GM18909 (cell line): ENCODE measurements at regions not wholly inside any gene's neighbourhood (a gene's known extent, or its start where the extent isn't known, plus 50 kb on each side); places are given as distances from the start of the nearest gene placed in this dataset.
"Not testable (repeated sequence)": the region's sequence is repeated elsewhere in the genome, so short reads cannot be mapped to it uniquely, and the experiment has no call there.

Experiments
- ATAC-seq: cut with Tn5 transposase; IDR thresholded peaks from one replicate; pipeline ENCODE4 v1.9.1; 2021; ENCODE audit warnings: mild to moderate bottlenecking; ENCODE audit not compliant: unreplicated experiment, poor library complexity

DNA sequence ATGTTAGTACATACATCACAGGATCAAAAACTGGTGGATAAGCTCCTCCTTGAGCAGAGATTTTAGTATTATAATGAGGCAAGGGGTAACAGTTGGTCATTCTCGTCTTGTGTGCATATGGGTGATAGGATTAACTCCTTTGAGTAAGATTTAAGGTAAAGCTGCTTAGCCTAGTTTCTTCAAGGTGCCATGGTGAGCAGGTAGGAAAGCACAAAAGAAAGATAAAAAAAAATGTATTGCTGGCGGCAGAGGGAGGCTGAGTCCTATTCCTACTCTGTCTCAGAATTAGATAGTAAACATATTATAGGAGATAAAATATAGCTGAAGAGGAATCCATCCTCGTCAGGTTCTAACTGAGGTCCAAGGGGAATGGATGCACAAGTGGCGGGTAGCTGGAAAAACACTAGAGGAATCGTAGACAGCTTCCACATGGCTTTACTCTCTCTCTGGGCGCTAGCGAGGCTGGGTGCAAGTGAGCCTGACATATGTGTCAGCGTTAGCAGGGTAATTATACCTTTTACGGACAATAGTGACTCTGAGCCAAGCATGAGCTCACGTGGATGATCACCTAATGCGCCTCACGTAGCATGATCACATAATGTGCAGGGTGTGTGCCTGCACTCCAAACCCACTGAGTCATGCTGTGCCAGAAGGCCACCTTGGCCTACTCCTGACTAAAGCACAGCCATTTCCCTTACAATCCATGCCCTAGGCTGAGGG, 734.3 kb upstream of the MIR17HG start:
- no peak for ATAC-seq

DNA sequence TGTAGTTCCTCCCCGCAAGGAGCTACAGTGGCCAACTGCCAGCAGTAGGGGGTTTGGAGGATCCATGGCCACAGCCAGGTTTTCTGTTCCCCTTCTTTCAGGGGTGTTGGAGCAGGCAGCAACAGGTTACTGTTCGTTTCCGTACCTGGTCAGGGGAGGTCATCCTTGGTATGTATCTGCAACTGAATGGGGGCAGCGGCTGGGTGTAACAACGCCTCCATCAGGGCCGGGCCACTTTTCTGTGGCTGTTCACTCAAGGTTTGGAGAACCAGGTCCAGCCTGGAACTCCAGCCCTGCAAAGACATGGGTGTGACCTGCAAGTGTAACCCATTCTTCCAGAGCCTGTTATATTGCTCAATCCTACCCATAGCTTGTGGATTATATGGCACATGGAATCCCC, 732.3 kb upstream of the MIR17HG start:
- ATAC-seq: no peak

DNA sequence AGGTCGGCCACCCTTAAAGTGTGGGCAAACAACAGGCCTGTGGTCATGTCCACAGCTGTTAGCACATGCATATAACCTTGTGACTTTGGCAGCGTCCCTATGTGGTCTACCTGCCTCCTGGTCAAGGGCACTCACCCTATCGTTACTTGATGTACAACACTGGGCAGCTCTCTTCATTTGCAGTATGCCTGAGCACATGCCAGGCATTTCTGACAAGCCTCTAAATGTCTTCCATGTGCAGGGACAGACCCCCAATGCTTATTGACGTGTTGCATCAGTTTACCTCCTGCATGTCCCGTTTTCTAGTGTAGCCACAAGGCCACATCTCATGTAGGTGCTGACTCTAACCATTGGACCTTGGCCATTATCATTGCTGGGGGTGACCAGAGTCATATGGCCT, 731.7 kb upstream of the MIR17HG start:
- no peak for ATAC-seq

DNA sequence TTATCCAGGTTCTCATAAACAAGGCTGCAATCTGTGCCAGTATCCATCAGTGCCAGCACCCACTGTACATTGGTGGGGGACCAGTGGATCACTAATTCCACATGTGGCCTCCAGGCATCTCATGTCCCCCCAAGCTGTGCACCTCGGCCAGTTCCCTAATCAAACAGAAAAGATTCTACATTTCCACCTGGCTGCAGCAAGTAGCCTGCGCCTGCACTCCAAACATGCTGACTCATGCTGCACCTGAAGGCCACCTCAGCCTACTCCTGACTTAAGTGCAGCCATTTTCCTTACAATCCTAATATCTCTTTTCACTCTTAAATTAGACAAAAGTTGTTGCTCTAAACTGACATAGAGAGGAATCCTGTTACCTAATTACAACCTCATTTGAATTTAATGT, 729.4 kb upstream of the MIR17HG start:
- no peak for ATAC-seq

DNA sequence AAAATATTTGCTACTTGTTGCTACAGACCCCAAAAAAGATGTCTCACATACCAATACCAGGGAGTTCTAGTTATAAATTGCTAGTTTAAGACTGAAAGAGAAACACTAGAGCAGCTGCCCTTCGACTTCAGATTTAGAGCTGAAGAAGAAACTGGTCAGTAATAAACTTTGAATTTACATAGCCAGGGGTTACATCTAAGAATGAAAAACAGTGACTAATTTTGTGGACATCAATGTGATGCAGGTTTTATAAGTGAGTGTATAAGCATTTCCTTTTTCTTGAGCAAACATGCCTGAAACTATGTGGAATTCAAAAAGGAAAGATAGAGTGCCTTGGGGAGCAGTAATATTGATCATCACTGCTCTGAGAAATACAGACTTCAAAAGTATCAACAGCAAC, 724.9 kb upstream of the MIR17HG start:
- no peak for ATAC-seq

DNA sequence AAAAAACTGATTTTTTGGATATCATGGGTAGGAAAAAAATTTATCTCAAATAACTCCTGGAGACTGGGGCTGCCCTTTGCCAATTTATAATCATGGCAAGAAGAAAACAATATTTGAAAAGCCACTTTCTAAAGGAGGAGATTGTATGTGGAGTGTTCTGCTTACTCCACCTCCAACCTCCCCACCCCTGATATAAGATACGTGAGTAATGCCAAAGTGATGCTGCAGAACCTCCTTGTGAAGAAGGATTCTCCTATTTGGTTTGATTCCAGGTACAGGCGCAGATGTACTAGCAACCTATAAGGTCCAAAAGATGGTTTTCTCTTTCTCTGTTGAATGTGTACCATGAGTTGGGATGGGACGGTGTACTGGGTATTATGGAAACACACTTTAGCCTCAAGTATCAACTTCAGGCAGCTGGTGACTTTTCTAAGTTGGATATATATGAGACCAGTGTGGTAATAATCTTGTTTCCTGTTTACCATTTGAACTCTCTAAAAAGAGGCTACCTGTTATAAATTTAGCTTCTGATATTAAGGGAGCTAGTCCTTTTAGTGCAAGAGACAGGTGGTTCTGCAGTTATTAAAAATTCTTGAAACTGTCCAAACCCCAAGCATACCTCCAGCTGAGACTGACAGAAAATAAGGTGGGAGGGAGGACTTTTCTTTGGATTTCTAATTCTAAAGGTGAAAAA, 724.0 kb upstream of the MIR17HG start:
- no peak for ATAC-seq

DNA sequence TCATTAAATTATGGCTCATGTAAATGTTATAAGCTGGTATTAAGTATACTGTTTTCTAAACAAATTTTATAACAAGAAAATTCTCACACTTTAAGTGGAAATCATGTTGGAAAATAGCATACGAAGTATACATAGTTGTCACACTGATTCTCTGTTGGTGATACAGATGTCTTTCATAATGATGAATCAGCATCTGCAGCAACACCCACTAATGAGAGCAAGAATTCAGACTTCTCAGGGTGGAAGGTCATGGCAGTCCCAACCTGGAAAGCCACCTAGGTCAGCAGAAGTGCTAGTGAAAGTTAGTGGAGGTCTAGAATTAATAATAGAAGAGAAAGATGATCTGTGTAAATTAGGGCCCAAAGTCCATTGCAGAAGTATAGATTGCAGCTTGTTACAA, 719.7 kb upstream of the MIR17HG start:
- ATAC-seq: no peak

DNA sequence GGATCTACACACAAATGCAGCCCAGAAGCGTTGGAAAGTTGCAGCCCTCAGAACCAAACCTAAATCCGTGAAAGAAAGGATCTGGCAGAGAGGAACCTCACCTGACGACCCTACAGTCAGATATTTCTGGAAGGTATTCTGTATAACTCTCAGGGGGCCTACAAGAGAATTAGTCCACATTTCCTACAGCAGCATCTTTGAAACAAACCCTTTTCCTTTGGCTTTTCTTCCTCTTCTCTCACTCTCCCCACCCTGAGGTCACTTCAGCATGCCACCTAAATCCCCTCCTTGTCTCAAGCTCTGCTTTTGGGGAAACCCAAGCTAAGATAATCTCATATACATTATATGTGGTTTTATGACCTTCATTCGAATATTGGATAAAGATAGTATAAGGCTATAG, 719.0 kb upstream of the MIR17HG start:
- ATAC-seq: no peak

DNA sequence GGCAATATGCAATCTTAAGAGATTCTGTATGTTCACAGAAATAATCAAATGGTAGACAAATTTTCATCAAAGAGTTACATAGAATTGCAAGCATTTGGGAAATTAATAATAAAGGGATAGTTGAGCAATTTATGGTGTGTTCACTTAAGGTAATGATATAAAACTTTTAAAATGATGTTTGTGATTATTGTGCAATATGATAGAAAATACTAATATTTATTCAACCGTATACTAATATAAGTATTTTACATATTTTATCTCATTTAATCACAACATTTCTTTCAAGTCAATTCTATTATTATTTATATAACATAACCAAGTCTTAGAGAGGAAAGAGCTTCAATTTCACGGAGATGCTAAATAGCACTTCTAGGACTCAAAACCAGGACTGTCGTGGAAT, 716.8 kb upstream of the MIR17HG start:
- ATAC-seq: no peak

DNA sequence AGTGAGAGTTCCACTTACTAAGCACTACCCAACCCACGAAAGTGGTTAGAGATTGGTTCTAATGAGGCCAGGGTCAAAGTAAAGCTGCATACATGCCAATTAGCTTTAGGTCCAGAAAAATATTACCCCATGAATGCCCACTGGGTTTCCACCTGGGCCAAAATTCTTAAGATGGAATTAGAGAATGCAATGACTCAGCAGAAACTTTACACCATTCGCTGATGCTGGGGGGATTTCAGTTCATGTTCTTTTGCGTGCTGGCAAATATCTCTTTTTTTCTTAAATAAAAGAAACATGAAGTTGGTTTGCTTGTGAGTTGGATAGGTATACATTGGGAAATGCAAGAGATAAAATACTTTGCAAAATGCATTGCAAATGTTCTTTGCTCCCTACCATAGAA, 715.3 kb upstream of the MIR17HG start:
- no peak for ATAC-seq

DNA sequence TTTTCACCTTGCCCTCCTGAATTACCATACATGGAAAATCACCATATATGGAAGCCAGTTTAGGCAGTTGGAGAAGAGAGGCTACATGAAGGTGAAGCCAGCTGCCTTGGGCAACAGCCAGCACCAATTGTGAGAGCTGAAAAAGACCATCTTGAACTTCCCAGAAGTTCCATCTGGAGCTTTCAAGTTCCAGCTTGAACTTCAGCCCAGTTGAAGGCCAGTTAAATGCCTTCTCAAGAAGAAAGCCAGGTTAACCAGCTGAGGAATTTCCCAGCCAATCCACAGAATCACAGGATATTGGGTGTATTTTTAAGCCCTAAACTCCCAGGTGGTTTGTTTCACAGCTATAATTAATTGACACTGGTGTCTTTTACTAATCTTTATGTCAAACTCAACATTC, 713.6 kb upstream of the MIR17HG start:
- no peak for ATAC-seq

DNA sequence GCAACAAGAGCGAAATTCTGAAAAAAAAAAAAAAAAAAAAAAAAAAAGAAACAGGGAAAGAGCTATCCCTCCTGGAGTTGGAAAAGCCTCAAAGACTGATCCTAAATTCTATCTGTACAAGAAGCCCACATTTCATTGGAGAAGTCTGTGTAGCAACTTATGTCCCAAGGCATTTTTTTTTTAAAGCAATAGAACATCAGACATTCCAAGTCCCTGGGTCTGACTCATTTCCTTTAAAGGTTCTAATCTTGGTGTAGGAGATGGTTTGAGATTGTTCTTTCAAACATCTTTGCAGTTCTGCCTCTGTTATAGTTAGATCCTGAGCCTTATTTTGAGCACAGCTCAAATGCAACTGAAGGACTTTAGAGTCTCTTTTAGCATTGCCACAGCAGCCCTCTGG, 706.5 kb upstream of the MIR17HG start:
- ATAC-seq: no peak

DNA sequence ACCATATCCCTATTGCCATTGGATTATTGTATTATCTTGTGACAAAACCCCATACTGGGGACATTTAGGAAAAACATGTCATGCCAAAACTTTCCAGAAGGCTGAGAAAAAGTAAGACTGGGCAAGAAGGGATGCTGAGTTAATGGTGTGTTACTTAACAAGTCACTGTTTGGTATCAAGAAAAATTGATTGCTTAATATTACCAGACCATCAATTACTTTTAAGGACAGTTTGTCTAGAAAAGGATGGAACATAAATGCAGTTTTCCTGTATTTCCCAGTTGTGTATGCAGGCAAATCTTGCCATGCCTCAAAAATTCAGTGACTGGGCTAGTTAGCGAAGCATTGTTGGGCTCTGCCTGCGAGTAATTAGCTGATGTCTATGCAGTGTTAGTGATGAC, 705.6 kb upstream of the MIR17HG start:
- ATAC-seq: no peak

DNA sequence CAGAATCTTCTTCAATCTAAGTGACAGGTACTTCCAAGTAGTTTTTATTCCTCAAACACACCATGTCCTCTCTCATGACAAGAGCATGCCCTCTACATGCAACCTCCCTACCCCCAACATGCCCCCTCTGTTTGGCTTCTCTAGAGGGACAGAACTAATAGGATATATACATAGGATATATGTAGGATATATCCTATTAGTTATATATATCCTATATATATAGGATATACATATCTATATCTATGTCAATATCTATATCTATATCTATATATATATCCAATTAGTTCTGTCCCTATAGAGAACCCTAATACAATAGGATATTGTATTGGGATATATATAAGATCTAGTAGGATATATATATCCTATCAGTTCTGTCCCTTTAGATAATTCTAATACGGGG, 701.9 kb upstream of the MIR17HG start:
- no peak for ATAC-seq

DNA sequence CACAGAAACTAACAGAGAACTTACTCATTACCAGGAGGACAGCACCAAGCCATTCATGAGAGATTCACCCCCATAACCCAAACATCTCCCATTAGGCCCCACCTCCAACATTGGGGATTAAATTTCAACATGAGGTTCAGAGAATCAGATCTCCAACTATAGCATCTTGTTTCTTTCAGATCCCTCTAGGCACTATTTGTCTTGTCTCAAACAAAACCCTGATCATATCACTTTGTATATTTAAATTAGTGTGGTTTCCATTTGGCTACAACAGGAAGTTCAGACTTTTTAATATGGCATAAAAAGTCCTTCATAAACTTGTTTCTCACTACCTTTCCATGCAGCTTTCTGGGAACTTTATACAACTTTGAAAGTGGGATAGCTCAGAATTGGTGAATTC, 699.0 kb upstream of the MIR17HG start:
- no peak for ATAC-seq

DNA sequence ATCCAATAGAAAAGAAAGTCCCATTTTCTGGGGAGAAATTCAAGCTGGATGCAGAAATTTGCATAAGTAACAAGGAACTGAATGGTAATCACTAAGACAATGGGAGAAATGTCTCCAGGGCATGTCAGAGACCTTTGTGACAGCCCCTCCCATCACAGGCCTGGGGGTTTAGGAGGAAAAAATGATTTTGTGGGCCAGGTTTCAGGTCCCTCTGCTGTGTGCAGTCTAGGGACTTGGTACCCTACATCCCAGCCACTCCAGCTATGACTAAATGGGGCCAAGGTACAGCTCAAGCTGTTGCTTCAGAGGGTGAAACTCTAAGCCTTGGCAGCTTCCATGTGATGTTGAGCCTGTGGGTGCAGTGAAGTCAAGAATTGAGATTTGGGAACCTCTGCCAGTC, 695.5 kb upstream of the MIR17HG start:
- ATAC-seq: no peak

DNA sequence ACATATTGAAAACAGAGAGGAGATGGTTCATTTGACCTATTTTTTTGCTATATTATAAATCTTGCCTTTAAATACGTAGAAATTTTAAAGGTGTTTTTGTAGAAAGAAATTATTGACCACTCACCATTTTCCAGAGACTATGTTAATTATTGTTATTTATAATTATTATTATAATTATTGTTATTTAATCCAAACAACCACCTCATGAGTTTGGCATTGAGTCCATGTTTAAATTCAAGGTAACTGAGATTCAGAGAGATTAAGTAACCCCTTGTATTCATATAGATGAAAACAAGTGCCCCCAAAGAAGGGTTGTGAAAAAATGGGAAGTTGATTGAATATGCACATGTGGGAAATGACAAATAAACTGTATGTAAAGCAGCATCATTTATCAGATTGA, 692.5 kb upstream of the MIR17HG start:
- ATAC-seq: no peak

DNA sequence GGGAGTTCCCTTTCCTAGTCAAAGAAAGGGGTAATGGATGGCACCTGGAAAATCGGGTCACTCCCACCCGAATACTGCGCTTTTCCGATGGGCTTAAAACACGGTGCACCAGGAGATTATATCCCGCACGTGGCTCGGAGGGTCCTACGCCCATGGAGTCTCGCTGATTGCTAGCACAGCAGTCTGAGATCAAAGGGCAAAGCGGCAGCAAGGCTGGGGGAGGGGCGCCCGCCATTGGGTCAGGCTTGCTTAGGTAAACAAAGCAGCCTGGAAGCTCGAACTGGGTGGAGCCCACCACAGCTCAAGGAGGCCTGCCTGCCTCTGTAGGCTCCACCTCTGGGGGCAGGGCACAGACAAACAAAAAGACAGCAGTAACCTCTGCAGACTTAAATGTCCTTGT, 683.3 kb upstream of the MIR17HG start:
- ATAC-seq: not testable (repeated sequence)

DNA sequence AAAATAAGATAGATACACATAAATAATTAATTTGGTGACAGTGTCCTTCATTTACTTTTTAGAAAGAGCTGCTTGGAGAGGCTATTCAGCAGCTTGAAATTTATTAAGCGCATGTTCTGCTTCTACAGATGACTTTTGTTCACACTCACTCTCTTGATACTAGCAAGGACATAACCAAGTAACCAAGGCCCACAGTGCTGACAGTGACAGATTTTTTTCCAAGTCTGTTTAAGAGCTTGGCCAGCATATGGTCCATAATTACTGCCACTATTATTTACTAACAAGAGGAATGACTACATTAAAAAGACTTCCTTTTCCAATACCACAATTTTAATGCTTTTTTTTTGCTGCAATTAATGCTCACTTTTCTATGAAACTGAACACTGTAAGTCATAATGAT, 673.7 kb upstream of the MIR17HG start:
- no peak for ATAC-seq

DNA sequence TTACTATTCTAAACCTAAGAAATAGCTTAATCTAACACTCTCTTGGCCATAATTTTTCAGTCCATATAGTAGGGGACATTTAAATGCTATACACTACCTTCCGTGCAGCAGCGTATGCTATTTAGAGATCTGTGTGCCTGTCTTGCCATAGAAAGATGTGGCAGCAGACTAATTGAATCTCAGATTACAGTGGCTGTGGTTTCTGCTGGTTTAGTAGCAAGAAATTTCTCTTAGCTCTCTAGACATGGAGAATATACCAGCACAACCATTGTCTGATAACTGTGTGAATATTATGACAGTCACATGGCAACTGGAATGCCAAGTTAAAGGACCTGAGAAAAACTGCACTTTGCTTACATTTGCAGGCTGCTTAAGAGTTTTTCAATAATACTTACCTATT, 672.4 kb upstream of the MIR17HG start:
- ATAC-seq: no peak

DNA sequence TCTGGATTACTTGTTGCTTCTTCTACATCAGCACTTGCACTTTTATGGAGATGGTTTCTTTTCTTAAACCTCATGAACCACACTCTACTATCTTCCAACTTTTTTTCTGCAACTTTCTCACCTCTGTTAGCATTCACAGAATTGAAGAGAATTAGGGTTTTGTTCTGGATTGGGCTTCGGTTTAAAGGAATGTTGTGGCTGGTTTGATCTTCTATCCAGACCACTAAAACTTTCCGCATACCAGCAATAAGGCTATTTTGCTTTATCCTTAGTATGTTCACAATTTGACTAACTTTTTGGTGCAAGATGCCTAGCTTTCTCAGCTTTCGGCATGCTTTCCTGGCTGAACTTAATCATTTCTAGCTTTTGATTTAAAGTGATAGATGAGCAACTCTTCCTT, 666.7 kb upstream of the MIR17HG start:
- no peak for ATAC-seq

DNA sequence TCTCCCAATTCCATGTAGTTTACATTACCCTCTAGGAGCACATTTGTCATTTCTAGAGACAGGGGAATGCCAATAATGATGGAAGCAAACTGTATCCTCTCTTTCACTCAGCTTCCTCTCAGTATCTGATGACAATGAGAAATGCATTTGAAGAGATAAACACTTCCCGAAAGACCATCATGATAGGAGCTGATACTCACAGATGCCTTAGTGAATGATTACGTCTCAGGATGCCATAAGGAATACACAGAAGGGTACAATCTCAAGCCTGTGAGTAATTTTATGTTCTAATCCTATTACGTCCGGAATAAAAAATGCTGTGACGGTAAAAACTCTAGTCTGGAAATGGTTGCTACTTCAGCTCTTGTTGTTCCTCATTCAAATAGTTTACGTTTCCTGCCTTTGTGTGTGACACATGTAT, 663.8 kb upstream of the MIR17HG start:
- no peak for ATAC-seq
